ENCODE measurements at regions not wholly inside any gene's neighbourhood (a gene's known extent, or its start where the extent isn't known, plus 50 kb on each side); places are given as distances from the start of the nearest gene placed in this dataset.

GRCh38 chr16:25395528-25395927 lies 137.9 kb upstream of the ZKSCAN2 start:
- Histone ChIP-seq H3K4me3 (ENCODE audit: low read length) (no peak overlapping the region), H3K9me2 (ENCODE audit: insufficient read depth, low read length) (no peaks in the 10 kb centered on the region), H3K9ac (ENCODE audit: low read length) (no peak overlapping the region), H3K27me3 (ENCODE audit: insufficient read depth, low read depth, low read length) (no peaks in the 10 kb centered on the region), H2AFZ (ENCODE audit: low read depth, low read length) (no peak overlapping the region), H3K36me3 (ENCODE audit: insufficient read depth, low read length) (no peaks in the 10 kb centered on the region), H3K9me3 (ENCODE audit: low read length) (no peaks in the 10 kb centered on the region), H3K4me2 (ENCODE audit: low read length) (no peak overlapping the region), H3F3A (ENCODE audit: insufficient read depth, low read length, poor library complexity, severe bottlenecking) (no peaks in the 10 kb centered on the region), H4K20me1 (ENCODE audit: insufficient read depth) (no peaks in the 10 kb centered on the region), H3K27ac (ENCODE audit: low read length) (no peak overlapping the region), H3K79me2 (replicated peaks; ENCODE audit: insufficient read depth, low read length) (no peaks in the 10 kb centered on the region)
- TF ChIP-seq MXI1 (conservative IDR thresholded peaks at IDR 0.05; ENCODE audit: poor library complexity, severe bottlenecking) (no peak), RAD21 (conservative IDR thresholded peaks at IDR 0.05) (no peak), REST (IDR thresholded peaks at IDR 0.05; ENCODE audit: borderline replicate concordance) (no peak), EP300 (conservative IDR thresholded peaks at IDR 0.05; ENCODE audit: poor library complexity, severe bottlenecking) (no peak), EZH2 (IDR thresholded peaks at IDR 0.05; ENCODE audit: borderline replicate concordance, insufficient read depth, low read length, poor library complexity, severe bottlenecking) (no peak), TAF1 (IDR thresholded peaks at IDR 0.05; ENCODE audit: low read depth) (no peak), POLR2AphosphoS5 (IDR thresholded peaks at IDR 0.05) (no peak), SMC3 (conservative IDR thresholded peaks at IDR 0.05; ENCODE audit: poor library complexity) (no peak)
- TF ChIP-seq, protein P1, sequence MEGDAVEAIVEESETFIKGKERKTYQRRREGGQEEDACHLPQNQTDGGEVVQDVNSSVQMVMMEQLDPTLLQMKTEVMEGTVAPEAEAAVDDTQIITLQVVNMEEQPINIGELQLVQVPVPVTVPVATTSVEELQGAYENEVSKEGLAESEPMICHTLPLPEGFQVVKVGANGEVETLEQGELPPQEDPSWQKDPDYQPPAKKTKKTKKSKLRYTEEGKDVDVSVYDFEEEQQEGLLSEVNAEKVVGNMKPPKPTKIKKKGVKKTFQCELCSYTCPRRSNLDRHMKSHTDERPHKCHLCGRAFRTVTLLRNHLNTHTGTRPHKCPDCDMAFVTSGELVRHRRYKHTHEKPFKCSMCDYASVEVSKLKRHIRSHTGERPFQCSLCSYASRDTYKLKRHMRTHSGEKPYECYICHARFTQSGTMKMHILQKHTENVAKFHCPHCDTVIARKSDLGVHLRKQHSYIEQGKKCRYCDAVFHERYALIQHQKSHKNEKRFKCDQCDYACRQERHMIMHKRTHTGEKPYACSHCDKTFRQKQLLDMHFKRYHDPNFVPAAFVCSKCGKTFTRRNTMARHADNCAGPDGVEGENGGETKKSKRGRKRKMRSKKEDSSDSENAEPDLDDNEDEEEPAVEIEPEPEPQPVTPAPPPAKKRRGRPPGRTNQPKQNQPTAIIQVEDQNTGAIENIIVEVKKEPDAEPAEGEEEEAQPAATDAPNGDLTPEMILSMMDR (IDR thresholded peaks at IDR 0.05; ENCODE audit: poor library complexity, severe bottlenecking): no peak

- H3K4me3 ChIP-seq (ENCODE audit: low read length): no peak overlapping the region
- no peak overlapping the region for H3K9ac ChIP-seq (ENCODE audit: low read length)
- TF ChIP-seq RAD21 (conservative IDR thresholded peaks at IDR 0.05): no peak
- TF ChIP-seq EP300 (conservative IDR thresholded peaks at IDR 0.05; ENCODE audit: poor library complexity, severe bottlenecking): no peak
- TF ChIP-seq, protein P1 (IDR thresholded peaks at IDR 0.05; ENCODE audit: poor library complexity, severe bottlenecking): no peak
- no peak for TF ChIP-seq MXI1 (conservative IDR thresholded peaks at IDR 0.05; ENCODE audit: poor library complexity, severe bottlenecking)
- TF ChIP-seq TAF1 (IDR thresholded peaks at IDR 0.05; ENCODE audit: low read depth): no peak
- TF ChIP-seq SMC3 (conservative IDR thresholded peaks at IDR 0.05; ENCODE audit: poor library complexity): no peak
- TF ChIP-seq POLR2AphosphoS5 (IDR thresholded peaks at IDR 0.05): no peak
- no peak for TF ChIP-seq EZH2 (IDR thresholded peaks at IDR 0.05; ENCODE audit: borderline replicate concordance, insufficient read depth, low read length, poor library complexity, severe bottlenecking)
- TF ChIP-seq REST (IDR thresholded peaks at IDR 0.05; ENCODE audit: borderline replicate concordance): no peak
- H4K20me1 ChIP-seq (ENCODE audit: insufficient read depth): no peaks in the 10 kb centered on the region
- no peaks in the 10 kb centered on the region for H3K9me2 ChIP-seq (ENCODE audit: insufficient read depth, low read length)
- no peaks in the 10 kb centered on the region for H3K79me2 ChIP-seq (replicated peaks; ENCODE audit: insufficient read depth, low read length)
- no peaks in the 10 kb centered on the region for H3F3A ChIP-seq (ENCODE audit: insufficient read depth, low read length, poor library complexity, severe bottlenecking)
- no peaks in the 10 kb centered on the region for H3K36me3 ChIP-seq (ENCODE audit: insufficient read depth, low read length)
- H3K9me3 ChIP-seq (ENCODE audit: low read length): no peaks in the 10 kb centered on the region
- H3K27me3 ChIP-seq (ENCODE audit: insufficient read depth, low read depth, low read length): no peaks in the 10 kb centered on the region
- no peak overlapping the region for H3K27ac ChIP-seq (ENCODE audit: low read length)
- H2AFZ ChIP-seq (ENCODE audit: low read depth, low read length): no peak overlapping the region
- H3K4me2 ChIP-seq (ENCODE audit: low read length): no peak overlapping the region
Measured at GRCh38 chr16:25390761-25391160, 133.1 kb upstream of the ZKSCAN2 start.

All from neural cell (in vitro differentiated cells).